Activated T-cell treated with anti-CD3 and anti-CD28 coated beads, Interleukin-2, amount 50 U/mL, for 1 hour (primary cell): ENCODE measurements at regions not wholly inside any gene's neighbourhood (a gene's known extent, or its start where the extent isn't known, plus 50 kb on each side); places are given as distances from the start of the nearest gene placed in this dataset.

Source experiments
- DNase-seq: peaks from one replicate; pipeline ENCODE4 v3.0.0-alpha.2; 2020

GRCh38 chr14:101363880-101364391, 197.4 kb upstream of the DIO3 start:
- DNase-seq = no peak

- no peak for DNase-seq
Measured at GRCh38 chr14:101364503-101365328, 196.6 kb upstream of the DIO3 start.

DNA sequence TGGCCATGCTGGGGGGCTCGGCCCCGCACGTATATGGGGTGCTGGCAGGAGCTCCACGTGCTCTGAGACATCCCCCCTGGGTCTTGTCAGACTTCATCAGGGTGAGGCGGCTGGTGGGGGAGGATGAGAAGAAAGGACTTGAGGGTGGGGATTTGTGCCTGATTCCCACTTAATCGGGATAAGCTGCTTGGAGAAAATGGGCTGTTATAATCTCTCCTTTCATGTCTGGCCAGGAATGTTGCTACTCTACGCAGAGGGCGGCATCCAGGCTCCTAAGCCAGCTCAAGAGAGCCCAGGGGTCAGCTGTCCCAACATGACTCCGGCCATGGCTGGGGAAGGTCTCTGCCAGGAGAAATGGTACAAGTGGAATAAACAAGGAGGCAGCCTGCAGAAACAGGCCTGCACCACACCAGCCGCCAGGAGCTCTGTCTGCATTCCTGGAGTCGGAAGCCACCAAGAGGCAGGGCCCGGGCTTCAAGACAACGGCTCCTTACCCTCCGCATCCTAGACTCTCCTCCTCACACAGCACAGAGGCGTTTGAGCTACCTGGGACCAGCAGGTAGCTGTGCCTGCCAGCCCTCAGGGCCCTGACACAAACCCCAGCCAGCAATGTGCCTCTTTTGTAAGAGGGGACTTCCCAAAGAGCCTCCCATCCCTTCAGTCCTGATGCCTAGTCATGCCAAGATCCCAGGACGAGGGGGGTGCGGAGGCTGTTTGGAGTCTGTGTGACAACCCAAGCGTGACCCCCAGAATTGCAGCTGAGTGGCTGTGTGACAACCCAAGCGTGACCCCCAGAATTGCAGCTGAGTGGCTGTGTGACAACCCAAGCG, 195.8 kb upstream of the DIO3 start:
- no peak for DNase-seq

DNA sequence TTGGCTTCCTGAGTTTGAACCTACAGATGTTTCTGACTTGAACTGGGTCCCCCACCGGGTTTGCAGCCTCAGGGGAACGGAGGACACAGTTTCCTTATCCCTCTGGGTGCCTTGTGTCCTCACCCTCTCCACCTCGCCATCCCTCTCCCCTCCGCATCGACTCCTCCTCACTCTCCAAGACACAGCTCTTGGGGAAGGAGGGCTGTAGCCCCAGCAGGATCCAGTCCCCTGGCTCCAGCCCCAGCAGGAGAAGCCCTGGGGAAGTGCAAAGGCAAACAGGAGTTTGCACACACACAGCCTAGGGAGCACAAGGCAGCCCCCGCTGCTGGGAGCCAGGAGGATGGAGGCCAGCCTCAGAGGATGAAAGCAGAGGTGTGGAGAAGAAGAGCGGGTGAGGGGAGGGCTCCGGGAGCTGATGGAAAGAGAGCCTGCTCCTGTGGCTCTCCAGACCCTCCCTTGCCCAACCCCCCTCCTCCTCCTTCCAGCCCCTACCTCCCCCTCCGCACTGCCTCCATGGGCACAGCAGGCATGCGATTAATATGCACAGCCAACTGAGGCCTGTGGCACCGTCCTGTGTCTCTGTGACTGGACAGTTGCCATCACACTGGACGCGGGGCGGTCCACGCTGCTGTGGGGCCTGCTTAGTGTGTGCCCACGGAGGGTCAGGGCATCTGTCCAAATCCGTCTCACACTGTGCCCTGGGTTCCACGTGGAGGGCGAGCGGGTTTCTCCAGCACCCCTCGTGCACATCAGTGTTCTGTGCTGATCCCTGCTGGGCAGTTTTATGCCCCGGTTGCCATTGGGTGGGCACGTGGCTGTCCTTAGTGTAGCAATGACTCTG, 193.7 kb upstream of the DIO3 start:
- DNase-seq = no peak

- no peak for DNase-seq
Measured at GRCh38 chr14:101368629-101369028, 192.7 kb upstream of the DIO3 start.

DNA sequence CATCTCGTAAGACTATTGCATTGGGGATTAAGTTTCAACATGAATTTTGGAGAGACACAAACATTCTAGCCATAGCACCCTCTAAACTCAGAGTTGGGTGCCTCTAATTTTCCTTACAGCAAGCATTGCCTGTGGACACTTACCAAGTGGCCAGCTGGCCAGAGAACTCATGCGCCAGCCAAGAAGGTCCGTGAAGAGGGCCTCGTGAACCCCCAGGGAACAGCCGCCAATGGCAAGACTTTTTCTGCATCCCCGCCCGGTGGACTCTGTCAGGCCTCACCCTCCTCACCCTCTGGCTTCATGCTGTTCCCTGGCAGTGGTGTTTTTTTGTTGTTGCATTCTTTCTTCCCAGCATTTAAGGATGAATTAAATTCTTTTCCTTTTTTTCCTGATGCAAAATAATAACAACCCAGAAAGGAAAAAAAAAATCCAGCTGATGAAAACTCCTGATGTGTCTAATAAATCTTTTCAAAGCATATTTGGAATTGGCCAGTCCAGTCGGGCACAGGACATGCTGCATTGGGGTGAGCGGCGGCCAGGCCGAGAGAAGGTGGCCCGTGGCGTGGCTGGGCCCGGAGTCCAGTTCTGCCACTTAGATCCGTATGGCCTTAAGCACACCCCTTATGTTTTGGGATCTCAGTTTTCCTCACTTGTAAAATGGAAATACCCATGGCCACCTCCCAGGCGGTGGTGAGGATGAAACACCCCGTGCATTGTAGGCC, 191.9 kb upstream of the DIO3 start:
- no peak for DNase-seq

- no peak for DNase-seq
Measured at GRCh38 chr14:101369916-101370592, 191.2 kb upstream of the DIO3 start.

DNA sequence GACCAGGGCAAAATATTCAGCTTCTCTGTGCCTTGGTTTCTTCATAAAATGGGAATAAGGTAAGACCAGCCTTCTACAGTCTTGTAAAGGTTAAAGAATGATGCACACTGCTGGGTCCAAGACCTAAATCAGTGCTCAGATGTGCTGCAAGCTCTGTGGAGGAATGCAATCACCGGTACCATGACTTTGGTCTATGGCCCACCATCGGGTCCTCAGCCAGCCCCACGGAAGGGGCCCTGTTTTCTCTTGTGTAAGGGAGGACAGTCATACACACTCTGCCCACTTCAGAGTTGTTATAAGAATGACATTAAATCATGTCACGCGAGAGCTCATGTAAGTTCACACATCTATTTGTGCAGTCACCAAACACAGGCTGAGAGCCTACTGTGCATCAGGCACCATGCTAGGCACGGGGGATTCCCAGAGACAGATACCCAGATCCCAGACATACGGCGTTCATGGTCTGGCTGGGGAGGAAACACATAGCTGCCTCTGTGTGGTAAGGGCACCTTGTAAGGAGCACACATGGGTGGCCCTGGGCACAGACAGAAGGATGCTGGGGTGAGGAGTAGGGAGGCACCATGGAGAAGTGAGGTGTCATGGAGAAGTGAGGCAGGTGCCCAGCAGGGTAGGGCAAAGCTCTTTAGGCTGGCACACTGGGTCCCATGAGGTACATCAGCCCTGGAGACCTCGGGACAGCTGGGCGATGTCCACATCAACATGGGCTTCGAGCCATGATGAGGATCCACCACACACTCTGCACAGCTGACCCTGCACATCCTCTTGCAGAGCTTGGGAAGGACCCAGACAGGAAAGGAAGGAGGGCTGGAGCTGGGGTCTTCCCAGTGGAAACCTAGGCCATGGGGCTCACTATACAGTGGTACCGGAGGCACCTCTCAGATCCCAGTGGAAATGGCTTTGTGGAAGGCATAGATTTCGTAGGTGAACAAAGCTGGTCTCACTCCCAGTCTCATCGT, 190.4 kb upstream of the DIO3 start:
- no peak for DNase-seq

DNA sequence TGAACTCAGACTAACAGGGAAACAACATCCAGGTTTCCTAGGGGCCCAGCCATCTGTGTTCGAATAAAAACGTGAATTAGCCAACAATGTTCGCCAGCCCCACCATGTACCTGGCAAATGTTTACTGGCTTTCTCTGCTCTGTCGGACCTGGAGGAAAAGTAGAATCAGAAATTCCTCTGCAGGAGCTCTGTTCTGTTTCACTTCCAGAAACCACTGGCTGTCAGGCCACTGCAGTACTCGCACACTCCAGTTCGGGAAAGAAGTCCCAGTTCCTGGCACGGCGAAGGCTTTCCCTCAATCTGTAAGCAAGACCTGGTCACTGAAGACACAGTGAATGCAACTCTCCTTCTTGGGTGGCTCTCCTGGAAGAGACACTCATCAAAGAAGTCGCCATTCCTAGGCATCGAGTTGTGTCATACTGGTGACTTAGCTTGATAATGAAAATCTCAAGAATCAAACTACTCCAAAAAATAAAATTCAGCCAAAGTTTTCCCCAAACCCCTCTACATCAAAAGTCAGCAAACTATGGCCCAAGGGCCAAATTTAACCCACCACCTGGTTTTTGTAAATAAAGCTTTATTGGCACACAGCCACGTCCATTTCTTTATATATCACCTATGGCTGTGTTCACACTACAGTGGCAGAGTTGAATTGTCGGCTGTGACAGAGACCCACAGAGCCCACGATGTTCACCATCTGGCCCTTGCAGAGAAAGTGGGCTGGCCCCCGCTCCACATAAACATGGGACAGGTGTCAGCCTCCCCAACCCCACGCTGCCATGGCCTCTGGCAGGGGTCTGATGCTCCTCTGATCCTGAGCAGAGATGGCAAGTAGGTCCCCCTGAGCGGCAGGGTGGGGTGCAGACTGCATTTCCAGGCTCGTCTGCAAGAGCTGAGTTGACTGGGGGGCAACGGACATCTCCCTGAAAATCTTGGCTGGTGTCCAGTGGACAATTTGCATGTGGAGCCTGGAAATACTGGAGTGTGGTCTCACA, 189.2 kb upstream of the DIO3 start:
- no peak for DNase-seq

- DNase-seq = no peak
Measured at GRCh38 chr14:101372894-101373620, 188.2 kb upstream of the DIO3 start.

GRCh38 chr14:101373690-101374295, 187.5 kb upstream of the DIO3 start:
- DNase-seq = no peak

GRCh38 chr14:101374373-101375338, 186.6 kb upstream of the DIO3 start:
- no peak for DNase-seq

DNA sequence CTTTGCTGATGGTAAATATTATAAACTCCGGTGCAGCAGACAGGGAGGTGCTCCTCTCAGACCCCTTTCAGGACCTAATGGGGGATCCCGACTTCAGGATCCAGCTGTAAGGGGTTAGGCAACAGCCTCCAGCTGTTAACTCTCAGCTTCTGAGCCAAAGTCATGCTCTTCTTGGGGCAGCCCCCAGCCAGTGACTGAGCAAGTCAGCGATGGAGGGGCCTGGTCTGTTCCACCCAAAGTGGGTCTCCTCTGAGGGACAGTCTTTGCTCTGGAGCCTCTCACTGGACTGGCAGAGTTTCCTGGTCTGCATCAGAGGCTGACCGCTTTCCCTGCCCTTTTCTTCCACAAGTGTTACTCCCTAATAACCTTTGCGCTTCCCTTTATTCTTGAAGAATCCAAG, 184.2 kb upstream of the DIO3 start:
- no peak for DNase-seq

GRCh38 chr14:101379842-101380241, 181.5 kb upstream of the DIO3 start:
- DNase-seq = no peak

DNA sequence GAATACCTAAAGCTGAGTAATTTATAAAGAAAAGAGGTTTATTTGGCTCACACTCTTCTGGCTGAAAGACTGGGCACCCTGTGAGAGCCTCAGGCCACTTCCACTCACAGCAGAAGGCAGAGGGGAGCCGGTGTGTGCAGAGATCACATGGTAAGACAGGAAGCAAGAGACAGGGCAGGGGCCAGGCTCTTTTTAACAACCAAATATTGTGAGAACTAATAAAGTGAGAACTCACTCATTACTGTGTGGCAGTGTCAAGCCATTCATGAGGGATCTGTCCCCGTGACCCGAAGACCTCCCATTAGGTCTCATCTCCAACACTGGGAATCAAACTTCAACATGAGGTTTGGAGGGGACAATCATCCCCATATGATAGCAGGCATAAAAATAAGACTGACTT, 180.8 kb upstream of the DIO3 start:
- DNase-seq = no peak

DNA sequence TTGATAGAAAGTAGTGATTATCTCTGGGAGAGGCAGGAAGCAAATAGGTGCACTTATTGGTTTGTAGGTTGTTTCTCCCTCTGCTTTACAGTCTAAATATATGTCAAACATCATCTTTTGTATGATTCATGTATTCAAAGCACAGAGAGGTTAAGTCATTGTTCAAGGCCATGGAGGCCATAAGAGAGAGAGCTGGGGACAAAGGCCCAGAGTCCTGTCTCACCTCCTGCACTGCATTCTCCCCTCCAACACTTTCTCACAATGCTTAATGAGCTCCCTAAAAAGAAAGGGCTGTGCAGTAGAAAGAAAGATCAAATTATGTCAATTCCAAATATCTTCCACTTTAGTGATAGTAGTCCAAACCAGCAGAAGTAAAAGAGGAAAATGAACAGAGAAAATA, 180.4 kb upstream of the DIO3 start:
- no peak for DNase-seq
